ENCODE measurements at regions not wholly inside any gene's neighbourhood (a gene's known extent, or its start where the extent isn't known, plus 50 kb on each side); places are given as distances from the start of the nearest gene placed in this dataset.

DNA sequence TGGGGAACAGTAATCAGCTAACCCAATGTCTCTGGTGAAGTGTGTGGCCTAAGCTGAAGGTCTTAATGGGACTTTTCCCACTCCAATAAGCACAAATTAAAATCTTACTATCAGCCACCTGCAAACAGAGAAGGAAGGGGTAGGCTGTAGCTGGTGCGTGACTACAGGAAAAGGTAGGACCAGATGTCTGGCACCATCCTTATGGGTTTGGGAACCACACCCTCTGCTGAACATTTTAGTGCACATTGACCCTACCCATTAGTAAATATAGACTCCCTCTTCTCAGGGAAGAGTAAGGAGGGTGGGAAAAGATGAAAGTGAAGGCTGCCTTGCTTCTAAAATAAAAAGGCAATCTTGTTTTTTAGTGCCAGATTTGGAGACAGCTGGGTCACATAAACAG, 602.8 kb downstream of the FAT4 start (continued):
- TF ChIP-seq, protein P1, sequence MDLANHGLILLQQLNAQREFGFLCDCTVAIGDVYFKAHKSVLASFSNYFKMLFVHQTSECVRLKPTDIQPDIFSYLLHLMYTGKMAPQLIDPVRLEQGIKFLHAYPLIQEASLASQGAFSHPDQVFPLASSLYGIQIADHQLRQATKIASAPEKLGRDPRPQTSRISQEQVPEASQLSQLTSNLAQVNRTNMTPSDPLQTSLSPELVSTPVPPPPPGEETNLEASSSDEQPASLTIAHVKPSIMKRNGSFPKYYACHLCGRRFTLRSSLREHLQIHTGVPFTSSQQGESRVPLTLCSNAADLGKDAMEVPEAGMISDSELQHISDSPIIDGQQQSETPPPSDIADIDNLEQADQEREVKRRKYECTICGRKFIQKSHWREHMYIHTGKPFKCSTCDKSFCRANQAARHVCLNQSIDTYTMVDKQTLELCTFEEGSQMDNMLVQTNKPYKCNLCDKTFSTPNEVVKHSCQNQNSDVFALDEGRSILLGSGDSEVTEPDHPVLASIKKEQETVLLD (CRISPR knock-in tag; IDR thresholded peaks at IDR 0.05; ENCODE audit: low read depth): no peak
- no peak for TF ChIP-seq ZFP36L1 (CRISPR knock-in tag; IDR thresholded peaks at IDR 0.05)
- no peak for TF ChIP-seq ZNF780A (CRISPR knock-in tag; IDR thresholded peaks at IDR 0.05)

DNA sequence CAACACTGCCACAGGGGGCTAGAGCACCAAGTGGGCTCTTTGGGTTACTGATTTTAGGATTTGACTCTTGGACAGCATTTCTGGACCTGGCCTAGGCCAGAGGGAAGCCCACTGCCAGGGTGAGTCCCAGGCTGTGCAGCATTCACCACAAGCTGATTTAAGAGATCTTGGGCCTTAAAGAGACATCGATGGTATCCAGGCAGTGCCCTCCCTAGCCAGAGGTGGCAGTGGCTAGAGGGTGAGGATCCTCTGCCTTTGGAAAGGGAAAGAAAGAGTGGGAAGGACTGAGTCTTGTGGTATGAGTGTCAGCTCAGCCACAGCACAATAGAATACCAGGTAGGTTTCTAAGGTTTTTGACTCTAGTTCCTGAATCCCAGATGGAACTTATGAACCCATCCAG, 613.9 kb downstream of the FAT4 start:
- Histone ChIP-seq H3K79me2 (ENCODE audit: insufficient read depth, low read length) (no peaks in the 10 kb centered on the region), H3K27ac (ENCODE audit: extremely low read length, insufficient read depth, low read length) (no peak overlapping the region), H2AFZ (ENCODE audit: low read length) (no peak overlapping the region), H3K9me3 (ENCODE audit: low read length) (no peaks in the 10 kb centered on the region), H3K36me3 (replicated peaks in 1 of 2; ENCODE audit: control insufficient read depth in 1 of 2, insufficient read depth in 2 of 2, low read length in 2 of 2) (no peaks in the 10 kb centered on the region), H3K9ac (ENCODE audit: insufficient read depth, low read depth, low read length) (no peak overlapping the region), H3K4me3 (replicated peaks in 1 of 3; ENCODE audit: insufficient read depth in 1 of 3, low read depth in 2 of 3, low read length in 3 of 3) (no peak overlapping the region), H4K20me1 (ENCODE audit: insufficient read depth, low read length) (no peaks in the 10 kb centered on the region), H3K4me2 (ENCODE audit: low read depth, low read length) (no peak overlapping the region), H3K27me3 (ENCODE audit: control insufficient read depth in 1 of 2, insufficient read depth in 2 of 2, low read length in 2 of 2) (no peaks in the 10 kb centered on the region), H3K4me1 (ENCODE audit: insufficient read depth, low read length) (no peaks in the 10 kb centered on the region)
- TF ChIP-seq MEIS1 (CRISPR knock-in tag; IDR thresholded peaks at IDR 0.05; ENCODE audit: borderline replicate concordance) (no peak), GATAD1 (CRISPR knock-in tag; IDR thresholded peaks at IDR 0.05) (no peak), DR1 (CRISPR knock-in tag; IDR thresholded peaks at IDR 0.05) (no peak), RFXANK (CRISPR knock-in tag; IDR thresholded peaks at IDR 0.05) (no peak), ZNF891 (CRISPR knock-in tag; IDR thresholded peaks at IDR 0.05) (no peak), MAZ (IDR thresholded peaks at IDR 0.05; ENCODE audit: borderline replicate concordance, low read depth, low read length) (no peak), MAZ (CRISPR knock-in tag; IDR thresholded peaks at IDR 0.05; ENCODE audit: low read depth) (no peak), TCF7 (IDR thresholded peaks at IDR 0.05; ENCODE audit: low read depth) (no peak), ZNF335 (CRISPR knock-in tag; IDR thresholded peaks at IDR 0.05) (no peak)
- TF ChIP-seq, protein P2, sequence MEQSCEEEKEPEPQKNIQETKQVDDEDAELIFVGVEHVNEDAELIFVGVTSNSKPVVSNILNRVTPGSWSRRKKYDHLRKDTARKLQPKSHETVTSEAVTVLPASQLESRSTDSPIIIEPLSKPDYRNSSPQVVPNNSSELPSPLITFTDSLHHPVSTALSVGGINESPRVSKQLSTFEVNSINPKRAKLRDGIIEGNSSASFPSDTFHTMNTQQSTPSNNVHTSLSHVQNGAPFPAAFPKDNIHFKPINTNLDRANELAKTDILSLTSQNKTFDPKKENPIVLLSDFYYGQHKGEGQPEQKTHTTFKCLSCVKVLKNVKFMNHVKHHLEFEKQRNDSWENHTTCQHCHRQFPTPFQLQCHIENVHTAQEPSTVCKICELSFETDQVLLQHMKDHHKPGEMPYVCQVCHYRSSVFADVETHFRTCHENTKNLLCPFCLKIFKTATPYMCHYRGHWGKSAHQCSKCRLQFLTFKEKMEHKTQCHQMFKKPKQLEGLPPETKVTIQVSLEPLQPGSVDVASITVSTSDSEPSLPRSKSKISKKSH (CRISPR knock-in tag; IDR thresholded peaks at IDR 0.05; ENCODE audit: borderline replicate concordance): no peak
- TF ChIP-seq, protein P3, sequence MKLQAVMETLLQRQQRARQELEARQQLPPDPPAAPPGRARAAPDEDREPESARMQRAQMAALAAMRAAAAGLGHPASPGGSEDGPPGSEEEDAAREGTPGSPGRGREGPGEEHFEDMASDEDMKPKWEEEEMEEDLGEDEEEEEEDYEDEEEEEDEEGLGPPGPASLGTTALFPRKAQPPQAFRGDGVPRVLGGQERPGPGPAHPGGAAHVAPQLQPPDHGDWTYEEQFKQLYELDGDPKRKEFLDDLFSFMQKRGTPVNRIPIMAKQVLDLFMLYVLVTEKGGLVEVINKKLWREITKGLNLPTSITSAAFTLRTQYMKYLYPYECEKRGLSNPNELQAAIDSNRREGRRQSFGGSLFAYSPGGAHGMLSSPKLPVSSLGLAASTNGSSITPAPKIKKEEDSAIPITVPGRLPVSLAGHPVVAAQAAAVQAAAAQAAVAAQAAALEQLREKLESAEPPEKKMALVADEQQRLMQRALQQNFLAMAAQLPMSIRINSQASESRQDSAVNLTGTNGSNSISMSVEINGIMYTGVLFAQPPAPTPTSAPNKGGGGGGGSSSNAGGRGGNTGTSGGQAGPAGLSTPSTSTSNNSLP (IDR thresholded peaks at IDR 0.05; ENCODE audit: low read depth, low read length): no peak
- TF ChIP-seq, protein P4, sequence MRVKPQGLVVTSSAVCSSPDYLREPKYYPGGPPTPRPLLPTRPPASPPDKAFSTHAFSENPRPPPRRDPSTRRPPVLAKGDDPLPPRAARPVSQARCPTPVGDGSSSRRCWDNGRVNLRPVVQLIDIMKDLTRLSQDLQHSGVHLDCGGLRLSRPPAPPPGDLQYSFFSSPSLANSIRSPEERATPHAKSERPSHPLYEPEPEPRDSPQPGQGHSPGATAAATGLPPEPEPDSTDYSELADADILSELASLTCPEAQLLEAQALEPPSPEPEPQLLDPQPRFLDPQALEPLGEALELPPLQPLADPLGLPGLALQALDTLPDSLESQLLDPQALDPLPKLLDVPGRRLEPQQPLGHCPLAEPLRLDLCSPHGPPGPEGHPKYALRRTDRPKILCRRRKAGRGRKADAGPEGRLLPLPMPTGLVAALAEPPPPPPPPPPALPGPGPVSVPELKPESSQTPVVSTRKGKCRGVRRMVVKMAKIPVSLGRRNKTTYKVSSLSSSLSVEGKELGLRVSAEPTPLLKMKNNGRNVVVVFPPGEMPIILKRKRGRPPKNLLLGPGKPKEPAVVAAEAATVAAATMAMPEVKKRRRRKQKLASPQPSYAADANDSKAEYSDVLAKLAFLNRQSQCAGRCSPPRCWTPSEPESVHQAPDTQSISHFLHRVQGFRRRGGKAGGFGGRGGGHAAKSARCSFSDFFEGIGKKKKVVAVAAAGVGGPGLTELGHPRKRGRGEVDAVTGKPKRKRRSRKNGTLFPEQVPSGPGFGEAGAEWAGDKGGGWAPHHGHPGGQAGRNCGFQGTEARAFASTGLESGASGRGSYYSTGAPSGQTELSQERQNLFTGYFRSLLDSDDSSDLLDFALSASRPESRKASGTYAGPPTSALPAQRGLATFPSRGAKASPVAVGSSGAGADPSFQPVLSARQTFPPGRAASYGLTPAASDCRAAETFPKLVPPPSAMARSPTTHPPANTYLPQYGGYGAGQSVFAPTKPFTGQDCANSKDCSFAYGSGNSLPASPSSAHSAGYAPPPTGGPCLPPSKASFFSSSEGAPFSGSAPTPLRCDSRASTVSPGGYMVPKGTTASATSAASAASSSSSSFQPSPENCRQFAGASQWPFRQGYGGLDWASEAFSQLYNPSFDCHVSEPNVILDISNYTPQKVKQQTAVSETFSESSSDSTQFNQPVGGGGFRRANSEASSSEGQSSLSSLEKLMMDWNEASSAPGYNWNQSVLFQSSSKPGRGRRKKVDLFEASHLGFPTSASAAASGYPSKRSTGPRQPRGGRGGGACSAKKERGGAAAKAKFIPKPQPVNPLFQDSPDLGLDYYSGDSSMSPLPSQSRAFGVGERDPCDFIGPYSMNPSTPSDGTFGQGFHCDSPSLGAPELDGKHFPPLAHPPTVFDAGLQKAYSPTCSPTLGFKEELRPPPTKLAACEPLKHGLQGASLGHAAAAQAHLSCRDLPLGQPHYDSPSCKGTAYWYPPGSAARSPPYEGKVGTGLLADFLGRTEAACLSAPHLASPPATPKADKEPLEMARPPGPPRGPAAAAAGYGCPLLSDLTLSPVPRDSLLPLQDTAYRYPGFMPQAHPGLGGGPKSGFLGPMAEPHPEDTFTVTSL (CRISPR knock-in tag; IDR thresholded peaks at IDR 0.05; ENCODE audit: borderline replicate concordance): no peak
- no peak for FAIRE-seq
- 8% methylated on average over 1 of the region's 1 CpG for WGBS (ENCODE audit: low lambda C conversion rate)
- CTCF ChIA-PET (ENCODE audit: low intra/inter-chr PET ratio, low total read pairs): no interaction called here
- POLR2A ChIA-PET: no interaction called here
- in situ Hi-C loops (cut with HindIII; ENCODE audit: extremely low pct_ligation_motif_present, low pct_unique_long_range_greater_than_20kb): no loop called here
- DNase-seq (ENCODE audit: low spot score): no peak
- intact Hi-C loops (cut with micrococcal nuclease; ENCODE audit: unreplicated experiment): no loop called here
- BruUV-seq (replicated peaks): no TSS peak
- no peak for ATAC-seq
